Panc1 (cell line): ENCODE measurements at regions not wholly inside any gene's neighbourhood (a gene's known extent, or its start where the extent isn't known, plus 50 kb on each side); places are given as distances from the start of the nearest gene placed in this dataset.

Experiments
- ATAC-seq: fragments of 200-7000 bp; cut with Tn5 transposase; 2 replicates; pipeline ENCODE4 v1.9.1; 2020; ENCODE audit warnings: mild to moderate bottlenecking, moderate library complexity
- BruUV-seq: library from RNA; stranded (reverse); fragments of 400-500 nt; replicated peaks from 2 replicates; lab custom pipeline; 2021; lab: Mats Ljungman, UMichigan
- CTCF ChIA-PET: fragments of 300-600 bp; sonication (Branson Sonifier 250); formaldehyde crosslinking; loops from one replicate; lab custom pipeline; 2022; ENCODE audit warnings: antibody characterized with exemption; lab: Charles Lee
- POLR2A ChIA-PET: fragments of 300-600 bp; sonication (Branson Sonifier 250); formaldehyde crosslinking; loops from one replicate; lab custom pipeline; 2022; ENCODE audit warnings: antibody characterized with exemption; lab: Charles Lee
- DNase-seq: peaks from one replicate; pipeline ENCODE4 v3.0.0-alpha.2; 2010; ENCODE audit warnings: low read depth, low spot score
- H3K27ac ChIP-seq: 2 replicates; pipeline ENCODE4 v1.5.1; 2011; ENCODE audit warnings: mild to moderate bottlenecking, low read length, inconsistent platforms
- H3K27me3 ChIP-seq: fragments of 200-500 bp; sonication (Bioruptor generic); 2 replicates; pipeline ENCODE4 v1.6.0; 2014; ENCODE audit warnings: low read length, inconsistent platforms; ENCODE audit not compliant: control insufficient read depth, insufficient read depth
- H3K36me3 ChIP-seq: fragments of 200-500 bp; sonication (Bioruptor generic); 2 replicates; pipeline ENCODE4 v1.5.1; 2014; ENCODE audit warnings: inconsistent platforms, mild to moderate bottlenecking, low read length, moderate library complexity; ENCODE audit not compliant: control insufficient read depth, insufficient read depth
- H3K4me1 ChIP-seq: 2 replicates; pipeline ENCODE4 v1.5.1; 2011; ENCODE audit warnings: inconsistent platforms, mild to moderate bottlenecking, low read length, moderate library complexity; ENCODE audit not compliant: control insufficient read depth, insufficient read depth
- H3K4me3 ChIP-seq, 2 experiments: 2 replicates each; pipeline ENCODE4 v1.5.1; 2011 to 2012; ENCODE audit warnings: low read depth in 2 of 2, low read length in 2 of 2, mild to moderate bottlenecking in 2 of 2, inconsistent platforms in 1 of 2, moderate library complexity in 1 of 2
- H3K9me3 ChIP-seq: fragments of 200-500 bp; sonication (Bioruptor generic); 2 replicates; pipeline ENCODE4 v1.5.1; 2014; ENCODE audit warnings: low read depth, mild to moderate bottlenecking, inconsistent platforms, low read length, moderate library complexity; ENCODE audit not compliant: control insufficient read depth, insufficient read depth
- POLR2AphosphoS5 ChIP-seq: IDR thresholded peaks from 2 replicates; pipeline ENCODE4 v1.6.1; 2012; ENCODE audit warnings: mild to moderate bottlenecking, low read depth, low read length, moderate library complexity
- REST ChIP-seq, 2 experiments: IDR thresholded peaks; 2 replicates each; pipeline ENCODE4 v1.6.1; 2011 to 2012; ENCODE audit warnings: low read depth in 2 of 2, control low read depth in 1 of 2, low read length in 1 of 2, mild to moderate bottlenecking in 1 of 2, moderate library complexity in 1 of 2; ENCODE audit not compliant: insufficient read depth in 1 of 2
- SIN3A ChIP-seq: IDR thresholded peaks from 2 replicates; pipeline ENCODE4 v1.6.1; 2012; ENCODE audit warnings: low read depth, mild to moderate bottlenecking, low read length, moderate library complexity, borderline replicate concordance; ENCODE audit not compliant: insufficient read depth
- TCF7L2 ChIP-seq: IDR thresholded peaks from 2 replicates; pipeline ENCODE4 v1.6.1; 2011; ENCODE audit warnings: mild to moderate bottlenecking, low read depth, low read length, inconsistent platforms
- in situ Hi-C: cut with HindIII; loops from 2 replicates; pipeline ENCODE4 v1.10.0; 2016; ENCODE audit warnings: low sequenced_read_pairs, low pct_unique_long_range_greater_than_20kb
- intact Hi-C: fragments of 100-400 bp; cut with micrococcal nuclease; formaldehyde crosslinking; loops from one replicate; pipeline ENCODE4 v1.10.0; 2022; ENCODE audit not compliant: unreplicated experiment
- TF ChIP-seq, protein P1 (sequence below): fragments of 450-650 bp; IDR thresholded peaks from 2 replicates; pipeline ENCODE4 v1.5.1; 2017; ENCODE audit warnings: mild to moderate bottlenecking

- ChIA-PET POLR2A (interaction anchor here (0.7 kb wide), 1 partner anchor 9 kb away, joined by 8 read pairs; no protein-coding TSS in a partner anchor), CTCF (no interaction called here)
- TF ChIP-seq SIN3A = no peak
- TF ChIP-seq TCF7L2 = no peak
- Histone ChIP-seq H3K4me1 (no peaks in the 10 kb centered on the region), H3K4me3 (no peak overlapping the region), H3K9me3 (no peaks in the 10 kb centered on the region), H3K27me3 (no peaks in the 10 kb centered on the region), H3K36me3 (no peaks in the 10 kb centered on the region), H3K27ac (no peak overlapping the region)
- ATAC-seq (no peak), DNase-seq (no peak)
- BruUV-seq = no TSS peak
- intact Hi-C loops = no loop called here
- in situ Hi-C loops = no loop called here
These were observed 100.9 kb upstream of the NKX1-1 start for GRCh38 chr4:1506956-1507721.

- ChIA-PET POLR2A (interaction anchor here (0.7 kb wide), 1 partner anchor 8 kb away, joined by 8 read pairs; no protein-coding TSS in a partner anchor), CTCF (no interaction called here)
- Histone ChIP-seq H3K4me1 (no peaks in the 10 kb centered on the region), H3K9me3 (no peaks in the 10 kb centered on the region), H3K27me3 (no peaks in the 10 kb centered on the region), H3K4me3 (no peak overlapping the region), H3K36me3 (no peaks in the 10 kb centered on the region), H3K27ac (no peak overlapping the region)
- in situ Hi-C loops = no loop called here
- ATAC-seq (no peak), DNase-seq (no peak)
- no TSS peak for BruUV-seq
- TF ChIP-seq REST (IDR thresholded peaks at IDR 0.05; ENCODE audit: insufficient read depth in 1 of 2, low read depth in 2 of 2, low read length in 1 of 2) (no peak), TCF7L2 (no peak), SIN3A (no peak), POLR2AphosphoS5 (no peak)
- TF ChIP-seq, protein P1, sequence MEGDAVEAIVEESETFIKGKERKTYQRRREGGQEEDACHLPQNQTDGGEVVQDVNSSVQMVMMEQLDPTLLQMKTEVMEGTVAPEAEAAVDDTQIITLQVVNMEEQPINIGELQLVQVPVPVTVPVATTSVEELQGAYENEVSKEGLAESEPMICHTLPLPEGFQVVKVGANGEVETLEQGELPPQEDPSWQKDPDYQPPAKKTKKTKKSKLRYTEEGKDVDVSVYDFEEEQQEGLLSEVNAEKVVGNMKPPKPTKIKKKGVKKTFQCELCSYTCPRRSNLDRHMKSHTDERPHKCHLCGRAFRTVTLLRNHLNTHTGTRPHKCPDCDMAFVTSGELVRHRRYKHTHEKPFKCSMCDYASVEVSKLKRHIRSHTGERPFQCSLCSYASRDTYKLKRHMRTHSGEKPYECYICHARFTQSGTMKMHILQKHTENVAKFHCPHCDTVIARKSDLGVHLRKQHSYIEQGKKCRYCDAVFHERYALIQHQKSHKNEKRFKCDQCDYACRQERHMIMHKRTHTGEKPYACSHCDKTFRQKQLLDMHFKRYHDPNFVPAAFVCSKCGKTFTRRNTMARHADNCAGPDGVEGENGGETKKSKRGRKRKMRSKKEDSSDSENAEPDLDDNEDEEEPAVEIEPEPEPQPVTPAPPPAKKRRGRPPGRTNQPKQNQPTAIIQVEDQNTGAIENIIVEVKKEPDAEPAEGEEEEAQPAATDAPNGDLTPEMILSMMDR = no peak
- intact Hi-C loops = no loop called here
These were observed 99.5 kb upstream of the NKX1-1 start for GRCh38 chr4:1505511-1506460.
